Ishikawa (cell line): ENCODE measurements at regions not wholly inside any gene's neighbourhood (a gene's known extent, or its start where the extent isn't known, plus 50 kb on each side); places are given as distances from the start of the nearest gene placed in this dataset.

Experiments used
- CEBPB ChIP-seq: IDR thresholded peaks from 2 replicates; pipeline ENCODE4 v1.6.1; 2012
- MAX ChIP-seq: IDR thresholded peaks from 2 replicates; pipeline ENCODE4 v1.6.1; 2012
- RAD21 ChIP-seq: IDR thresholded peaks from 2 replicates; pipeline ENCODE4 v1.6.1; 2012; ENCODE audit warnings: low read depth
- TAF1 ChIP-seq: IDR thresholded peaks from 2 replicates; pipeline ENCODE4 v1.6.1; 2012; ENCODE audit warnings: low read depth, mild to moderate bottlenecking
- TEAD4 ChIP-seq: IDR thresholded peaks from 2 replicates; pipeline ENCODE4 v1.6.1; 2012
- ZBTB7A ChIP-seq: IDR thresholded peaks from 2 replicates; pipeline ENCODE4 v1.6.1; 2012; ENCODE audit warnings: low read depth

DNA sequence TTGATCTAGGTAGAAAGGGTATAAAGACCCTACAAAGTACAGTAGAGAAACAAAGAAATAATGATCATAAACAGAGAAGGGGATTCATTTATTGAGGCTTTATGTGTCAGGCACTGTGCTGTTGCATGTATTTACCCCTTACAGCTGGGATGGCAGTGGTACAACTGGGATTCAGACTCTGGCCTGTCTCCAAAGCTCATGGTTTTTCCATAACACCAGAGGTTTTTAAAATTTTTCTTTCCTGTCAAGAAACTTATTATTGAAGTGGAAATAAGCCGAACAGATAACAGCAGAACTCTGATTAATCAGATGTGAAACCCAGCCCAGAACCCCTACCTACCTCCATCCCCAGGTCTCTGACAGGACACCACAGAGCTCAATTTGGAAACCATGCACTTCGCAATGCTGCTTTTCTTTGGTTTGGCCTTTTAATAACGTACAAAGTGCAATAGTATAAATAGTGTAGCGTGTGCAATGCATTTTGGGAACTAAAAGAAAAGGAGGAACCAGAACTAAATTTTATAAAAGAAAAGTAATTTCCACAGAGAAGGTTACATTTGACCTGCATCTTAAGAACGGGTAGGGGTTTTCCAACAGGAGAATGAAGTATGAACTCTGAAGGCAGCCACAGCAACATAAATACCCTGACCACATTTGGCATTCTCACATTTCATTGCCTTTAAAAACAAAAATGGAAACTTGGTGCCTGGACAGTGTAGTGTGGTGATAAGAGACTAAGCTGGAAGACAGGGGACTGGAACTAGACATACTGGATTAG lies 92.0 kb upstream of the S1PR1 start:
- no peak for TF ChIP-seq ZBTB7A
- TF ChIP-seq RAD21 = no peak
- TF ChIP-seq CEBPB = no peak
- no peak for TF ChIP-seq MAX
- TF ChIP-seq TAF1 = no peak
- TF ChIP-seq TEAD4 = no peak
